ENCODE measurements at regions not wholly inside any gene's neighbourhood (a gene's known extent, or its start where the extent isn't known, plus 50 kb on each side); places are given as distances from the start of the nearest gene placed in this dataset.

DNA sequence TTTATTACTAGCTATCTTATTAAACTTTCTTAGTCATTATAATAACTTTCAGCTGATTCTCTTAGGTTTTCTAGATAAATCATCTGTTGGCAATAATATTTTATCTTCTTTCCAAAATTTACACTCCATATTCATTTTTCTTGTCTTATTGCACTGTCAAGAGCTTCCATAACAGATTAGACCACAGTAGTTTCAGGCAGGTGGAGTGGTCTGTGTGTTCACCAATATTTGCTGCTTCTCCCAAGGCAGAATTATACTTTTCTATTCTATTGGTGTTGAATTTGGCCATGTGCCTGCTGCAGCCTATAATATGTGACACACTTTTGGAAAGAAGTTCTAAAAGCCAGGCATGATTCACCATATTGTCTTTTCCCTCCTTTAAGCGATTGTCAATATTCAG, 422.8 kb downstream of the GATA3 start (continued):
- TF ChIP-seq SPI1 (IDR thresholded peaks at IDR 0.05; ENCODE audit: borderline replicate concordance, insufficient read depth, low read depth, low read length) (no peak), EP300 (IDR thresholded peaks at IDR 0.05; ENCODE audit: borderline replicate concordance in 1 of 2, control insufficient read depth in 1 of 2, low read depth in 2 of 2, low read length in 2 of 2) (no peak)
- TF ChIP-seq, protein P1, sequence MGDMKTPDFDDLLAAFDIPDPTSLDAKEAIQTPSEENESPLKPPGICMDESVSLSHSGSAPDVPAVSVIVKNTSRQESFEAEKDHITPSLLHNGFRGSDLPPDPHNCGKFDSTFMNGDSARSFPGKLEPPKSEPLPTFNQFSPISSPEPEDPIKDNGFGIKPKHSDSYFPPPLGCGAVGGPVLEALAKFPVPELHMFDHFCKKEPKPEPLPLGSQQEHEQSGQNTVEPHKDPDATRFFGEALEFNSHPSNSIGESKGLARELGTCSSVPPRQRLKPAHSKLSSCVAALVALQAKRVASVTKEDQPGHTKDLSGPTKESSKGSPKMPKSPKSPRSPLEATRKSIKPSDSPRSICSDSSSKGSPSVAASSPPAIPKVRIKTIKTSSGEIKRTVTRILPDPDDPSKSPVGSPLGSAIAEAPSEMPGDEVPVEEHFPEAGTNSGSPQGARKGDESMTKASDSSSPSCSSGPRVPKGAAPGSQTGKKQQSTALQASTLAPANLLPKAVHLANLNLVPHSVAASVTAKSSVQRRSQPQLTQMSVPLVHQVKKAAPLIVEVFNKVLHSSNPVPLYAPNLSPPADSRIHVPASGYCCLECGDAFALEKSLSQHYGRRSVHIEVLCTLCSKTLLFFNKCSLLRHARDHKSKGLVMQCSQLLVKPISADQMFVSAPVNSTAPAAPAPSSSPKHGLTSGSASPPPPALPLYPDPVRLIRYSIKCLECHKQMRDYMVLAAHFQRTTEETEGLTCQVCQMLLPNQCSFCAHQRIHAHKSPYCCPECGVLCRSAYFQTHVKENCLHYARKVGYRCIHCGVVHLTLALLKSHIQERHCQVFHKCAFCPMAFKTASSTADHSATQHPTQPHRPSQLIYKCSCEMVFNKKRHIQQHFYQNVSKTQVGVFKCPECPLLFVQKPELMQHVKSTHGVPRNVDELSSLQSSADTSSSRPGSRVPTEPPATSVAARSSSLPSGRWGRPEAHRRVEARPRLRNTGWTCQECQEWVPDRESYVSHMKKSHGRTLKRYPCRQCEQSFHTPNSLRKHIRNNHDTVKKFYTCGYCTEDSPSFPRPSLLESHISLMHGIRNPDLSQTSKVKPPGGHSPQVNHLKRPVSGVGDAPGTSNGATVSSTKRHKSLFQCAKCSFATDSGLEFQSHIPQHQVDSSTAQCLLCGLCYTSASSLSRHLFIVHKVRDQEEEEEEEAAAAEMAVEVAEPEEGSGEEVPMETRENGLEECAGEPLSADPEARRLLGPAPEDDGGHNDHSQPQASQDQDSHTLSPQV (IDR thresholded peaks at IDR 0.05), result no peak

GRCh38 chr10:8481718-8482504, 427.4 kb downstream of the GATA3 start:
- ChIA-PET RAD21 (ENCODE audit: unreplicated experiment) (no interaction called here), POLR2A (no interaction called here), CTCF (no interaction called here), SMC1A (ENCODE audit: uncharacterized antibody, unreplicated experiment) (interaction anchor here (1.2 kb wide), 1 partner anchor 9 kb away, joined by 3 read pairs; no protein-coding TSS in a partner anchor)
- FAIRE-seq, result no peak
- H3K9me3 ChIP-seq (replicated peaks; ENCODE audit: control insufficient read depth, insufficient read depth, low read length), result no peaks in the 10 kb centered on the region
- ATAC-seq, result no peak
- TF ChIP-seq MYC (IDR thresholded peaks at IDR 0.05; ENCODE audit: insufficient read depth, insufficient read length, insufficient replicate concordance, low read length, severe bottlenecking) (no peak), WRNIP1 (IDR thresholded peaks at IDR 0.05; ENCODE audit: borderline replicate concordance, low read depth, low read length) (no peak), BHLHE40 (IDR thresholded peaks at IDR 0.05; ENCODE audit: borderline replicate concordance in 1 of 2, low read depth in 2 of 2, low read length in 1 of 2) (no peak), YY1 (IDR thresholded peaks at IDR 0.05; ENCODE audit: low read depth, low read length) (no peak), RBBP5 (conservative IDR thresholded peaks at IDR 0.05) (no peak), ZNF207 (IDR thresholded peaks at IDR 0.05; ENCODE audit: borderline replicate concordance) (no peak), ZZZ3 (IDR thresholded peaks at IDR 0.05; ENCODE audit: control insufficient read depth, insufficient read length, low read depth) (no peak)
- TF ChIP-seq, protein P2, sequence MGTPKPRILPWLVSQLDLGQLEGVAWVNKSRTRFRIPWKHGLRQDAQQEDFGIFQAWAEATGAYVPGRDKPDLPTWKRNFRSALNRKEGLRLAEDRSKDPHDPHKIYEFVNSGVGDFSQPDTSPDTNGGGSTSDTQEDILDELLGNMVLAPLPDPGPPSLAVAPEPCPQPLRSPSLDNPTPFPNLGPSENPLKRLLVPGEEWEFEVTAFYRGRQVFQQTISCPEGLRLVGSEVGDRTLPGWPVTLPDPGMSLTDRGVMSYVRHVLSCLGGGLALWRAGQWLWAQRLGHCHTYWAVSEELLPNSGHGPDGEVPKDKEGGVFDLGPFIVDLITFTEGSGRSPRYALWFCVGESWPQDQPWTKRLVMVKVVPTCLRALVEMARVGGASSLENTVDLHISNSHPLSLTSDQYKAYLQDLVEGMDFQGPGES (IDR thresholded peaks at IDR 0.05), result no peak
- 39% methylated on average over 10 of the region's 10 CpGs for WGBS (ENCODE audit: insufficient coverage, insufficient replicate concordance, low lambda C conversion rate, missing lambda C conversion rate)
- no peak overlapping the region for H2AFZ ChIP-seq (ENCODE audit: control insufficient read depth, low read depth, low read length)
- no peak overlapping the region for H3K9ac ChIP-seq (ENCODE audit: control insufficient read depth, insufficient read depth, low read length)
- no peaks in the 10 kb centered on the region for H3K4me1 ChIP-seq (ENCODE audit: control insufficient read depth, insufficient read depth, low read length)
- no peaks in the 10 kb centered on the region for H3K36me3 ChIP-seq (ENCODE audit: control insufficient read depth in 2 of 2, insufficient read depth in 2 of 2, low read length in 1 of 2)
- no TSS peak for BruUV-seq (replicated peaks)
- no peak overlapping the region for H3K27ac ChIP-seq (ENCODE audit: control insufficient read depth, insufficient read depth)
- no peaks in the 10 kb centered on the region for H3K27me3 ChIP-seq (replicated peaks in 1 of 2; ENCODE audit: control insufficient read depth in 2 of 2, insufficient read depth in 2 of 2, low read length in 1 of 2)
- no peak overlapping the region for H3K4me3 ChIP-seq
- H4K20me1 ChIP-seq (ENCODE audit: control insufficient read depth, insufficient read depth), result no peaks in the 10 kb centered on the region
- intact Hi-C loops (cut with micrococcal nuclease; ENCODE audit: unreplicated experiment), result no loop called here
- no peak for DNase-seq (ENCODE audit: low read depth, low spot score)
- in situ Hi-C loops (cut with MboI), result no loop called here
- H3K79me2 ChIP-seq (ENCODE audit: control insufficient read depth, insufficient read depth, low read length), result no peaks in the 10 kb centered on the region
- H3K4me2 ChIP-seq (ENCODE audit: control insufficient read depth, insufficient read depth), result no peak overlapping the region
